ENCODE measurements at regions not wholly inside any gene's neighbourhood (a gene's known extent, or its start where the extent isn't known, plus 50 kb on each side); places are given as distances from the start of the nearest gene placed in this dataset.

- Histone ChIP-seq H3K9me3 (ENCODE audit: control insufficient read depth, low read length) (no peaks in the 10 kb centered on the region), H3K4me1 (ENCODE audit: control insufficient read depth, insufficient read depth, low read length) (no peaks in the 10 kb centered on the region), H3K4me3 (ENCODE audit: low read length) (no peak overlapping the region), H3K27ac (ENCODE audit: low read depth, low read length) (no peak overlapping the region), H3K9ac (ENCODE audit: extremely low read depth, low read length, poor library complexity, severe bottlenecking) (no peak overlapping the region), H3K36me3 (ENCODE audit: control insufficient read depth, insufficient read depth, low read length) (no peaks in the 10 kb centered on the region), H3K27me3 (ENCODE audit: control insufficient read depth, insufficient read depth, low read length, poor library complexity, severe bottlenecking) (no peaks in the 10 kb centered on the region)
- H3K27me3 Mint-ChIP-seq (ENCODE audit: insufficient read depth), result no peaks in the 10 kb centered on the region
- H3K36me3 Mint-ChIP-seq (ENCODE audit: low read depth), result no peaks in the 10 kb centered on the region
- no peak overlapping the region for H3K4me3 Mint-ChIP-seq
- WGBS, 2 experiments (ENCODE audit: insufficient coverage in 1 of 2, insufficient read length in 1 of 2), result 86 to 94% methylated on average over 2 to 3 of the region's 3 CpGs
- no peaks in the 10 kb centered on the region for H3K4me1 Mint-ChIP-seq
- peaks cover 2% of the 10 kb centered on the region for H3K9me3 Mint-ChIP-seq
- no peak overlapping the region for H3K27ac Mint-ChIP-seq
- no peak for DNase-seq
- TF ChIP-seq CTCF (conservative IDR thresholded peaks at IDR 0.05), result no peak
Observed at GRCh38 chr6:9121549-9121948, 686.2 kb upstream of the SLC35B3 start.

GRCh38 chr6:9116026-9116425, 680.7 kb upstream of the SLC35B3 start:
- Histone ChIP-seq H3K9me3 (ENCODE audit: control insufficient read depth, low read length) (no peaks in the 10 kb centered on the region), H3K4me3 (ENCODE audit: low read length) (no peak overlapping the region), H3K9ac (ENCODE audit: extremely low read depth, low read length, poor library complexity, severe bottlenecking) (no peak overlapping the region), H3K36me3 (ENCODE audit: control insufficient read depth, insufficient read depth, low read length) (no peaks in the 10 kb centered on the region), H3K27me3 (ENCODE audit: control insufficient read depth, insufficient read depth, low read length, poor library complexity, severe bottlenecking) (no peaks in the 10 kb centered on the region), H3K27ac (ENCODE audit: low read depth, low read length) (no peak overlapping the region), H3K4me1 (ENCODE audit: control insufficient read depth, insufficient read depth, low read length) (no peaks in the 10 kb centered on the region)
- TF ChIP-seq CTCF (conservative IDR thresholded peaks at IDR 0.05), result no peak
- H3K27me3 Mint-ChIP-seq (ENCODE audit: insufficient read depth), result no peaks in the 10 kb centered on the region
- H3K36me3 Mint-ChIP-seq (ENCODE audit: low read depth), result no peaks in the 10 kb centered on the region
- H3K9me3 Mint-ChIP-seq, result no peaks in the 10 kb centered on the region
- H3K27ac Mint-ChIP-seq, result no peak overlapping the region
- 81 to 84% methylated on average over 4 to 6 of the region's 6 CpGs for WGBS, 2 experiments (ENCODE audit: insufficient coverage in 1 of 2, insufficient read length in 1 of 2)
- peaks cover 4% of the 10 kb centered on the region for H3K4me1 Mint-ChIP-seq
- no peak for DNase-seq
- no peak overlapping the region for H3K4me3 Mint-ChIP-seq

GRCh38 chr6:9112544-9112943, 677.2 kb upstream of the SLC35B3 start:
- WGBS, 2 experiments (ENCODE audit: insufficient coverage in 1 of 2, insufficient read length in 1 of 2), result 58 to 78% methylated on average over 2 to 3 of the region's 3 CpGs
- peak overlapping the region; percentile 3 for H3K27ac ChIP-seq (ENCODE audit: low read depth, low read length)
- DNase-seq, result no peak

More at GRCh38 chr6:9112544-9112943, 677.2 kb upstream of the SLC35B3 start:
- Histone ChIP-seq H3K9me3 (ENCODE audit: control insufficient read depth, low read length) (no peaks in the 10 kb centered on the region), H3K9ac (ENCODE audit: extremely low read depth, low read length, poor library complexity, severe bottlenecking) (no peak overlapping the region), H3K36me3 (ENCODE audit: control insufficient read depth, insufficient read depth, low read length) (no peaks in the 10 kb centered on the region), H3K4me3 (ENCODE audit: low read length) (no peak overlapping the region), H3K27me3 (ENCODE audit: control insufficient read depth, insufficient read depth, low read length, poor library complexity, severe bottlenecking) (no peaks in the 10 kb centered on the region), H3K4me1 (ENCODE audit: control insufficient read depth, insufficient read depth, low read length) (no peaks in the 10 kb centered on the region)
- no peak for TF ChIP-seq CTCF (conservative IDR thresholded peaks at IDR 0.05)
- Mint-ChIP-seq H3K4me3 (no peak overlapping the region), H3K9me3 (no peaks in the 10 kb centered on the region), H3K36me3 (ENCODE audit: low read depth) (no peaks in the 10 kb centered on the region), H3K4me1 (peaks cover 4% of the 10 kb centered on the region), H3K27ac (no peak overlapping the region), H3K27me3 (ENCODE audit: insufficient read depth) (no peaks in the 10 kb centered on the region)

All from endodermal cell (in vitro differentiated cells).